Astrocyte (in vitro differentiated cells and primary cell): ENCODE measurements at regions not wholly inside any gene's neighbourhood (a gene's known extent, or its start where the extent isn't known, plus 50 kb on each side); places are given as distances from the start of the nearest gene placed in this dataset.

Experiments
- DNase-seq: peaks from one replicate; pipeline ENCODE4 v3.0.0-alpha.2; 2010; ENCODE audit warnings: low read depth
- FAIRE-seq: peaks from 2 replicates; lab custom pipeline; 2011; peaks lifted over from hg19 to GRCh38; lab: Jason Lieb, UNC
- H2AFZ ChIP-seq: 2 replicates; pipeline ENCODE4 v1.6.0; 2012; ENCODE audit warnings: low read depth, low read length, inconsistent platforms
- H3K27ac ChIP-seq: 2 replicates; pipeline ENCODE4 v1.5.1; 2011; ENCODE audit warnings: low read depth, low read length, inconsistent platforms
- H3K27me3 ChIP-seq: 2 replicates; pipeline ENCODE4 v1.6.0; 2011; ENCODE audit warnings: low read length, inconsistent platforms; ENCODE audit not compliant: insufficient read depth
- H3K36me3 ChIP-seq: 2 replicates; pipeline ENCODE4 v1.5.1; 2011; ENCODE audit warnings: low read length, inconsistent platforms; ENCODE audit not compliant: insufficient read depth
- H3K4me1 ChIP-seq: 2 replicates; pipeline ENCODE4 v1.5.1; 2011; ENCODE audit warnings: low read length, inconsistent platforms; ENCODE audit not compliant: insufficient read depth
- H3K4me2 ChIP-seq: 2 replicates; pipeline ENCODE4 v1.6.0; 2012; ENCODE audit warnings: low read length, inconsistent platforms
- H3K4me3 ChIP-seq: 2 replicates; pipeline ENCODE4 v1.5.1; 2011; ENCODE audit warnings: low read depth, mild to moderate bottlenecking, low read length, inconsistent platforms; ENCODE audit not compliant: insufficient read depth
- H3K79me2 ChIP-seq: 2 replicates; pipeline ENCODE4 v1.6.0; 2012; ENCODE audit warnings: mild to moderate bottlenecking, low read length, inconsistent platforms; ENCODE audit not compliant: insufficient read depth
- H3K9ac ChIP-seq: 2 replicates; pipeline ENCODE4 v1.6.0; 2012; ENCODE audit warnings: mild to moderate bottlenecking, low read length, inconsistent platforms
- H3K9me3 ChIP-seq: 2 replicates; pipeline ENCODE4 v1.5.1; 2012; ENCODE audit warnings: low read depth, mild to moderate bottlenecking, low read length, inconsistent platforms; ENCODE audit not compliant: insufficient read depth
- H4K20me1 ChIP-seq: 2 replicates; pipeline ENCODE4 v1.6.0; 2012; ENCODE audit warnings: low read length, inconsistent platforms; ENCODE audit not compliant: insufficient read depth
- H3K27ac Mint-ChIP-seq: one replicate; pipeline ENCODE4 v1.8.0; 2021; ENCODE audit warnings: mild to moderate bottlenecking, mixed read lengths; ENCODE audit not compliant: unreplicated experiment
- H3K27me3 Mint-ChIP-seq: one replicate; pipeline ENCODE4 v1.8.0; 2021; ENCODE audit warnings: low read depth, mixed read lengths; ENCODE audit not compliant: unreplicated experiment
- H3K36me3 Mint-ChIP-seq: one replicate; pipeline ENCODE4 v1.8.0; 2021; ENCODE audit warnings: low read depth, mixed read lengths; ENCODE audit not compliant: unreplicated experiment
- H3K4me1 Mint-ChIP-seq: one replicate; pipeline ENCODE4 v1.8.0; 2021; ENCODE audit warnings: low read depth, mixed read lengths; ENCODE audit not compliant: unreplicated experiment
- H3K4me3 Mint-ChIP-seq: one replicate; pipeline ENCODE4 v1.8.0; 2021; ENCODE audit warnings: mild to moderate bottlenecking, moderate library complexity, mixed read lengths; ENCODE audit not compliant: unreplicated experiment
- H3K9me3 Mint-ChIP-seq: one replicate; pipeline ENCODE4 v1.8.0; 2021; ENCODE audit warnings: mild to moderate bottlenecking, mixed read lengths; ENCODE audit not compliant: unreplicated experiment
- CTCF ChIP-seq: IDR thresholded peaks from 2 replicates; pipeline ENCODE4 v1.5.1; 2011; ENCODE audit warnings: low read depth, mild to moderate bottlenecking, inconsistent platforms, low read length, moderate library complexity; ENCODE audit not compliant: insufficient read depth
- EZH2 ChIP-seq: IDR thresholded peaks from 2 replicates; pipeline ENCODE4 v1.6.1; 2012; ENCODE audit warnings: mild to moderate bottlenecking, low read length, inconsistent platforms; ENCODE audit not compliant: insufficient read depth

DNA sequence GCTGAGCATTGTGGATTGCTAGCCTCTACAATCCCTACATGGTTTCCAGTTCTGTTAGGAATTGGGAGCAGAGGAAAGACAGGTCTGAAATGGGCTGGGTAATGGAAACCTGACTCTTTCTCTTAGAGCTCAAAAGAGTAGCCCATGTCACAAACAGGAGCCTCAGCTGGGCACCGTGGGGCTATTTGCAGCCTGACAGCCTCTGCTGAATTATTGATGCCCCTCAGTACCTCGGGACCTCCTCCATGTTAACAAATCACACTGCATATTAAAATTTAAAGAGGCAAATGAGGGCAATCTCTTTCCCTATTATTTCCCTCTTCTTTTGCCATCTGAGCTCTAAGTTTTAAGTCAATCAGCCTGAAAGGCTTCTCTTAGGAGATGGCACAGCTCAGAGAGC lies 157.1 kb downstream of the TSEN15 start:
- Histone ChIP-seq H3K4me2 (no peak overlapping the region), H4K20me1 (no peaks in the 10 kb centered on the region), H2AFZ (no peak overlapping the region), H3K79me2 (no peaks in the 10 kb centered on the region), H3K27me3 (no peaks in the 10 kb centered on the region), H3K4me3 (no peak overlapping the region), H3K9ac (no peak overlapping the region), H3K9me3 (no peaks in the 10 kb centered on the region), H3K27ac (no peak overlapping the region), H3K36me3 (no peaks in the 10 kb centered on the region), H3K4me1 (peaks cover 3% of the 10 kb centered on the region)
- TF ChIP-seq EZH2 (no peak), CTCF (no peak)
- Mint-ChIP-seq H3K27ac (no peak overlapping the region), H3K36me3 (no peaks in the 10 kb centered on the region), H3K4me3 (no peak overlapping the region), H3K4me1 (peaks cover 9% of the 10 kb centered on the region), H3K9me3 (peaks cover 3% of the 10 kb centered on the region), H3K27me3 (peaks cover 8% of the 10 kb centered on the region)
- no peak for FAIRE-seq
- no peak for DNase-seq

DNA sequence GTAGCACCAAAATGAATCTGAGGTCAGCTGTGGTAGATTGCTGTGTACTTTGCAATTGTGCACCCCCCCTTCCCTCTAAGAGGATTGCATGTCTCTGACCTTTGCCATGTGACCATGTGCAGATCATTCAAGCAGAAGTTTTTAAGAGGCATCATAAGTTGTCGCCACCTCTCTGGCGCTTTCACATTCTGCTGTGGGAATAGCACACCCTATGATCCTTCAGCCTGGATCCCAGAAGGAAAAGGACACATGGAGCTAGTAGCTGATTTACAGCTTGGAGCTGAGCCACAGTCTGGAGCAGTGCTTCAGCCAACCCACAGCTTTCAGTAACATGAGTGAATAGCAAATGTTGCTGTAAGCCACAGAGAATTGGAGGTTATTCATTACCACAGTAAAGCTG lies 158.5 kb downstream of the TSEN15 start:
- H3K36me3 ChIP-seq, result no peaks in the 10 kb centered on the region
- H2AFZ ChIP-seq, result no peak overlapping the region
- no peaks in the 10 kb centered on the region for H3K27me3 ChIP-seq
- Mint-ChIP-seq H3K9me3 (peaks cover 3% of the 10 kb centered on the region), H3K4me1 (peaks cover 9% of the 10 kb centered on the region), H3K27ac (no peak overlapping the region), H3K36me3 (no peaks in the 10 kb centered on the region), H3K27me3 (peaks cover 8% of the 10 kb centered on the region), H3K4me3 (no peak overlapping the region)
- no peaks in the 10 kb centered on the region for H3K9me3 ChIP-seq
- H3K9ac ChIP-seq, result no peak overlapping the region
- DNase-seq (peak; percentile 59), FAIRE-seq (peak; percentile 37)
- TF ChIP-seq CTCF, result no peak
- TF ChIP-seq EZH2, result no peak
- H3K27ac ChIP-seq, result no peak overlapping the region
- no peak overlapping the region for H3K4me2 ChIP-seq
- no peak overlapping the region for H3K4me3 ChIP-seq
- no peaks in the 10 kb centered on the region for H3K79me2 ChIP-seq
- no peaks in the 10 kb centered on the region for H4K20me1 ChIP-seq
- peaks cover 3% of the 10 kb centered on the region for H3K4me1 ChIP-seq

DNA sequence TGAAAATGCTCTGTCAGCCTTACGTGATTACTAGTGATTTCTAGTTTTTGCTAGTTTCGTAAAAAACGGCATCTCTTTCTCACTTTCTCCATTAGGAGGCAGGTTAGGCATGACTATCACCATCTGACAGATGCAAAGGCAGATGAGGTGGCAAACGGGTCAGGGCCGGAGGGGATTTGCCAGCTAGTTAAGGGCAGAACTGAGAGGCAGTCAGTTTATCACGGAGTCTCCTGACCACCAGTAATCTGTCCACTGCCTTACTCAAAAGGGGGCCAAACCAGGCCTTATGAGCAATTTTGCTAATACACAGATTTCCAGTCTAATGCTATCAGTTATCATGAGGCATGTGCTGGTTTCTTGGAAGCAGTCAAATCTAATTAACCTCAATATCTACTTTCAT lies 159.3 kb downstream of the TSEN15 start:
- DNase-seq, result no peak
- no peak overlapping the region for H3K27ac ChIP-seq
- FAIRE-seq, result no peak
- no peak overlapping the region for H3K4me3 ChIP-seq
- no peaks in the 10 kb centered on the region for H3K79me2 ChIP-seq
- TF ChIP-seq CTCF (no peak), EZH2 (no peak)
- Mint-ChIP-seq H3K36me3 (no peaks in the 10 kb centered on the region), H3K27ac (no peak overlapping the region), H3K27me3 (peaks cover 8% of the 10 kb centered on the region), H3K4me3 (no peak overlapping the region), H3K4me1 (peaks cover 9% of the 10 kb centered on the region), H3K9me3 (peaks cover 3% of the 10 kb centered on the region)
- no peaks in the 10 kb centered on the region for H3K27me3 ChIP-seq
- H3K9me3 ChIP-seq, result no peaks in the 10 kb centered on the region
- H3K9ac ChIP-seq, result no peak overlapping the region
- peaks cover 3% of the 10 kb centered on the region for H3K4me1 ChIP-seq
- no peaks in the 10 kb centered on the region for H4K20me1 ChIP-seq
- no peak overlapping the region for H2AFZ ChIP-seq
- no peaks in the 10 kb centered on the region for H3K36me3 ChIP-seq
- no peak overlapping the region for H3K4me2 ChIP-seq
